ENCODE measurements at regions not wholly inside any gene's neighbourhood (a gene's known extent, or its start where the extent isn't known, plus 50 kb on each side); places are given as distances from the start of the nearest gene placed in this dataset.

DNA sequence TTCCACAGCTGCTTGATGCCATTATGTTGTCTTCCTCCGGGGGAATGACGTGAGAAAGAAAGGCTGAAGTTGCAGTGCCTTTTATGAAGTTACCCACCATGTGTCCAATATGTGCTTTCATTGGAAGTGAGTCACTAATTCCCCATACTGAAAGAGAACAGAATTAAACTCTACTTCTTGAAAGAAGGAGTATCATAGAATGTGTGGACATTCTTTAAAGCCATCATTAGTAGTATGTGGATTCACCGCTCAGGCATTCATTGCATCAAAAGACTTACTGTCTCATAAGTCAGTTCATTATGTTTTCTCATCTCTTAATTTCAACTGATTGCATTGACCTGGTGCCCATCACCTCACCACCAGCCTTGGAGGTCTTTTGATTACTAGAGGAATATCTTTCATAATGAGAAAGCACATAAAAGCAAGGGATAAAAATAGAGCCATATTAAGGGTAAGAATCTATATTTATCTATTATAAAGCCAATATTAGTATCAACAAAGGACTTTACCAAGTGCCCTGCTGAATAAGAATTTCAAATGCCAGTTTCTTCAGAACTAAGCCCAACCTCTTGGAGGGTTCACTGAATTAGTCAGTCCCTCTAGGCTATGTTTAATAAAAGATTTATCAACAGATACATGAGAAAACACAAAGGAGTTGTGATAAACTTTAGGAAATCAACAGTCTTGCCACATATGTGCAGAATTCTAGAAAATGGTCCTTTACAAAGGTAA is 516.1 kb downstream of the NTRK2 start:
- TF ChIP-seq, protein P1, sequence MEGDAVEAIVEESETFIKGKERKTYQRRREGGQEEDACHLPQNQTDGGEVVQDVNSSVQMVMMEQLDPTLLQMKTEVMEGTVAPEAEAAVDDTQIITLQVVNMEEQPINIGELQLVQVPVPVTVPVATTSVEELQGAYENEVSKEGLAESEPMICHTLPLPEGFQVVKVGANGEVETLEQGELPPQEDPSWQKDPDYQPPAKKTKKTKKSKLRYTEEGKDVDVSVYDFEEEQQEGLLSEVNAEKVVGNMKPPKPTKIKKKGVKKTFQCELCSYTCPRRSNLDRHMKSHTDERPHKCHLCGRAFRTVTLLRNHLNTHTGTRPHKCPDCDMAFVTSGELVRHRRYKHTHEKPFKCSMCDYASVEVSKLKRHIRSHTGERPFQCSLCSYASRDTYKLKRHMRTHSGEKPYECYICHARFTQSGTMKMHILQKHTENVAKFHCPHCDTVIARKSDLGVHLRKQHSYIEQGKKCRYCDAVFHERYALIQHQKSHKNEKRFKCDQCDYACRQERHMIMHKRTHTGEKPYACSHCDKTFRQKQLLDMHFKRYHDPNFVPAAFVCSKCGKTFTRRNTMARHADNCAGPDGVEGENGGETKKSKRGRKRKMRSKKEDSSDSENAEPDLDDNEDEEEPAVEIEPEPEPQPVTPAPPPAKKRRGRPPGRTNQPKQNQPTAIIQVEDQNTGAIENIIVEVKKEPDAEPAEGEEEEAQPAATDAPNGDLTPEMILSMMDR (IDR thresholded peaks at IDR 0.05), result no peak

DNA sequence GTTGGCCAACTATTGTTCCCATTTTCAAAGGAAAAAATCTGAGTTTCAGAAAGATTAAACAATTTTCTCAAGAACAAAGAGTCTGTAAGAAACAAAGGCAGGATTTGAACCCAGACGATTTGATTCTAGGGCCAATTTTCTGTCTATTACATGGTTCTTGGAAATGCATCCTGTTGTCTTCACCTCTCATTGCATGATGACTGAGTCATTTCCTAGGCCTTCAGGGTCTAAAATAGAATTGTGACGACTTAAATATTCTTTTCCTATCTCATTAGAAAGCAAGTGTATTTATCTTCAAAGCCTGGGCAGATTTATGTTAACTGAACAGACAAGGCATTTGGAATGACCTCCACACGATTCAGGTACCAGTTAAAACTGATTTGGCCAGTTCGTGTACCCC is 512.9 kb downstream of the NTRK2 start:
- Histone ChIP-seq H3K27me3 (no peaks in the 10 kb centered on the region), H3K27ac (no peak overlapping the region), H3K4me3 (no peak overlapping the region), H3K9me3 (no peaks in the 10 kb centered on the region), H3K36me3 (no peaks in the 10 kb centered on the region), H3K4me1 (no peaks in the 10 kb centered on the region)
- intact Hi-C loops (cut with DNase I), result no loop called here
- ATAC-seq (no peak), DNase-seq (no peak)
- TF ChIP-seq, protein P1 (IDR thresholded peaks at IDR 0.05), result no peak

More for the DNA sequence above, 516.1 kb downstream of the NTRK2 start:
- Histone ChIP-seq H3K27me3 (no peaks in the 10 kb centered on the region), H3K4me1 (no peaks in the 10 kb centered on the region), H3K27ac (no peak overlapping the region), H3K36me3 (no peaks in the 10 kb centered on the region), H3K4me3 (no peak overlapping the region), H3K9me3 (no peaks in the 10 kb centered on the region)
- DNase-seq, result no peak
- ATAC-seq, result no peak
- intact Hi-C loops (cut with DNase I), result no loop called here

DNA sequence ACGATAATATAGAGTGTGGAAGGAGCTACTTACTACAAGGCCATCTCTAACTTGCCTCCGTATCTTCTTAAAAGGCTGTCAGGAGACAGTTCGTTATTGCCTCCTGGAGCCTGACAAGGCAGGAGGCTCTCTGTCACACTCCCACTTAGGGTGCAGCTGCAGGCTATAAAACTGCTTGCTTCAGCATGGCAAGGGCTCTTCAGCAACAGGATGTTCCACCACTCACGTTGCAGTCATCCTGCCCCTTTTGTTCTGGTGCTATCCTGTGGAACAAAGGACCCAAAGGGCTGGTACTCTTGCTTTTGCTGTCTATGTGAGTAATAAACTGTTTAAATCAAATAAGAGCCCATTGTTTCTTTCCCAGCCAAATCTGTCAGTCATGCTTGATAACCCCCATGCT is 508.9 kb downstream of the NTRK2 start:
- peaks cover 3% of the 10 kb centered on the region for H3K27me3 ChIP-seq
- H3K36me3 ChIP-seq, result no peaks in the 10 kb centered on the region
- no peak overlapping the region for H3K27ac ChIP-seq
- intact Hi-C loops (cut with DNase I), result no loop called here
- no peaks in the 10 kb centered on the region for H3K4me1 ChIP-seq
- H3K4me3 ChIP-seq, result no peak overlapping the region
- ATAC-seq (no peak), DNase-seq (no peak)
- TF ChIP-seq, protein P1 (IDR thresholded peaks at IDR 0.05), result no peak
- H3K9me3 ChIP-seq, result no peaks in the 10 kb centered on the region

DNA sequence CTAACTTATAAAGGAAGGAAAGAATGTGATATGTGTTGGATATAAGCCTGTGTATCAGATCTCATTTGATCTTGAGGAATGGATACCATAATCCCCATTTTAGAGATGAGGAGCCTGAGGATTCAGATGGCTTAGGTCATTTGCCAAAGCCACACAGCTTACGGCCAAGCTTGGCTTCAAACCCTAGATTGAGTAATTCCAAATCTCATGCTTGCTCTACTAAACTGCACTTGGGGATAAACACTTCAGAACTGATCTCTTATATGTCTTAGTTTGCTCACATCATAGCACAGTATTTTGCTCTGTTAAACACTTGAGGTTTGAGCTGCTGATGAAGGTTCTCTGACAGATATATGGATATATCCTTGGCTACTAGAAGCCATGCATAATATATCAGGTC is 504.4 kb downstream of the NTRK2 start:
- H3K36me3 ChIP-seq, result no peaks in the 10 kb centered on the region

DNA sequence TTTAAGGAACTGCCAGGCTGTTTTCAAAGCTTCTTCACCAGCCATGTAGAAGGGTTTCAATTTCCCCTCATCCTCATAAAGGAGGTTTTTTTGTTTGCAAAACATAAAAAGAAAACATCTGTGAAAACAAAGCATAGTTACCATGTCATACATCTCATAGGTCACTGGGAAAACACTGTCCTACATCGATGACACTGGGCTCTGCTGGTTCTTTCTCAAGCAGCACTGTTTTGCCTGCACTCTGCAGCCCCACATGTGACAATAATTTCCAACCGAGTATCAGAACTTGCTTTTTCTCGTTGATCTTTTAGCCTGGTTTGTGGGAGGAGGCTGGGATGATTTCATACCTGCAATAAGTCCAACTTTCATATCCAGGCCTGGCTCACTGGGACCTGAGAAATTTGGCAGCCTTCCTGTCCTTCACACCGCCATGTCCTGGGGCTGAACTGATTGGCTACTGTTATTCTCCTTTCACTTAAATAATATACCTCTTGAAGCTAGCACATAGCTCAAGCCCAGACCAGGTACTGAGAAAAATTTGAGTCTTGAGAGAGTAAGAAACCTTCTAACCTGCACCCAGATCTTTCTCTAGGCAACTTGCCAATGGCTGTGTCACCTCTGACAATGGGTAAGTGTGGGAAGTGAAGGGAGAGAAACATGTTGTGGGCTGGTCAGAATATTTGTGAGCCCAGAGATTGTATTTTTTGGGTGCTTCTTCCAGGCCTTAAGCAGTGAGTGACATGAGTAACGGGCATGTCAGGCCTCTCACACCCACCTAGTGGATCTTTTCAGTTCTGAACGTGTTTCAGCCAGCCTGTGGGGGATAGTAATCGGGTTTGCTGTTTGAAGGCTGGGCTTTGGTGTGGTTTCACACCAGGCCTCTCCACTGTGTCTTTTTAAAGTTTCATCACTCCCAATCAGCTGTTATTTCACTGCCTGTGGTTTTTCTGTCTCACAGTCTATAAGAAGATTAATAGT is 502.8 kb downstream of the NTRK2 start:
- H3K27ac ChIP-seq, result no peak overlapping the region
- TF ChIP-seq, protein P1 (IDR thresholded peaks at IDR 0.05), result no peak
- intact Hi-C loops (cut with DNase I), result no loop called here
- DNase-seq, result no peak
- peaks cover 3% of the 10 kb centered on the region for H3K27me3 ChIP-seq
- no peak for ATAC-seq
- no peaks in the 10 kb centered on the region for H3K9me3 ChIP-seq
- no peak overlapping the region for H3K4me3 ChIP-seq
- no peaks in the 10 kb centered on the region for H3K4me1 ChIP-seq
- no peaks in the 10 kb centered on the region for H3K36me3 ChIP-seq

More for the DNA sequence above, 504.4 kb downstream of the NTRK2 start:
- TF ChIP-seq, protein P1 (IDR thresholded peaks at IDR 0.05), result no peak
- Histone ChIP-seq H3K4me3 (no peak overlapping the region), H3K9me3 (no peaks in the 10 kb centered on the region), H3K27ac (no peak overlapping the region), H3K27me3 (peaks cover 3% of the 10 kb centered on the region), H3K4me1 (no peaks in the 10 kb centered on the region)
- DNase-seq (no peak), ATAC-seq (no peak)
- intact Hi-C loops (cut with DNase I), result no loop called here
